GM23338 (cell line): ENCODE measurements at regions not wholly inside any gene's neighbourhood (a gene's known extent, or its start where the extent isn't known, plus 50 kb on each side); places are given as distances from the start of the nearest gene placed in this dataset.

Experiments used
- ATAC-seq: fragments of 200-7000 bp; cut with Tn5 transposase; 3 replicates; pipeline ENCODE4 v1.9.1; 2020
- DNase-seq: peaks from one replicate; pipeline ENCODE4 v3.0.0-alpha.2; 2015; ENCODE audit warnings: low spot score
- H2AFZ ChIP-seq: fragments of 200-600 bp; sonication (generic); 2 replicates; pipeline ENCODE4 v1.8.0; 2016; ENCODE audit warnings: antibody characterized with exemption, mild to moderate bottlenecking, moderate library complexity
- H3F3A ChIP-seq: fragments of 200-600 bp; sonication (generic); replicated peaks from 2 replicates; pipeline ENCODE4 v1.8.0; 2017; ENCODE audit warnings: antibody characterized with exemption, mixed run types, low read depth
- H3K27ac ChIP-seq: fragments of 200-600 bp; sonication (generic); 2 replicates; pipeline ENCODE4 v1.6.1; 2016; ENCODE audit warnings: low read depth
- H3K27me3 ChIP-seq: fragments of 200-600 bp; sonication (generic); 2 replicates; pipeline ENCODE4 v1.8.0; 2016; ENCODE audit warnings: mild to moderate bottlenecking, mixed run types, moderate library complexity; ENCODE audit not compliant: insufficient read depth
- H3K36me3 ChIP-seq: fragments of 200-600 bp; sonication (generic); 2 replicates; pipeline ENCODE4 v1.8.0; 2016; ENCODE audit warnings: mild to moderate bottlenecking; ENCODE audit not compliant: insufficient read depth
- H3K4me1 ChIP-seq: fragments of 200-600 bp; sonication (generic); 2 replicates; pipeline ENCODE4 v1.8.0; 2016; ENCODE audit warnings: mild to moderate bottlenecking, moderate library complexity; ENCODE audit not compliant: insufficient read depth
- H3K4me2 ChIP-seq: fragments of 200-600 bp; sonication (generic); 2 replicates; pipeline ENCODE4 v1.7.1; 2017; ENCODE audit warnings: mixed run types
- H3K4me3 ChIP-seq: fragments of 200-600 bp; sonication (generic); 2 replicates; pipeline ENCODE4 v1.6.1; 2016; ENCODE audit warnings: mixed run types
- H3K79me2 ChIP-seq: fragments of 200-600 bp; sonication (generic); replicated peaks from 2 replicates; pipeline ENCODE4 v1.8.0; 2017; ENCODE audit warnings: mild to moderate bottlenecking; ENCODE audit not compliant: insufficient read depth
- H3K9me2 ChIP-seq: fragments of 200-600 bp; sonication (generic); 2 replicates; pipeline ENCODE4 v1.8.0; 2017; ENCODE audit not compliant: insufficient read depth
- H4K20me1 ChIP-seq: fragments of 200-600 bp; sonication (generic); replicated peaks from 2 replicates; pipeline ENCODE4 v1.8.0; 2017; ENCODE audit warnings: mild to moderate bottlenecking; ENCODE audit not compliant: insufficient read depth
- H3K27ac Mint-ChIP-seq: 2 replicates; pipeline ENCODE4 v1.8.0; 2020; ENCODE audit warnings: inconsistent platforms, mild to moderate bottlenecking, moderate library complexity, mixed read lengths
- H3K27me3 Mint-ChIP-seq: 3 replicates; pipeline ENCODE4 v1.8.0; 2022; ENCODE audit warnings: low read depth, mild to moderate bottlenecking, moderate library complexity, mixed read lengths, inconsistent platforms; ENCODE audit not compliant: insufficient read depth, poor library complexity
- H3K36me3 Mint-ChIP-seq: 3 replicates; pipeline ENCODE4 v1.8.0; 2021; ENCODE audit warnings: low read depth, mild to moderate bottlenecking, inconsistent platforms, moderate library complexity, mixed read lengths
- H3K4me1 Mint-ChIP-seq: 3 replicates; pipeline ENCODE4 v1.8.0; 2020; ENCODE audit warnings: mild to moderate bottlenecking, inconsistent platforms, mixed read lengths
- H3K4me3 Mint-ChIP-seq: 3 replicates; pipeline ENCODE4 v1.8.0; 2021; ENCODE audit warnings: moderate library complexity, mild to moderate bottlenecking, inconsistent platforms, mixed read lengths
- H3K9me3 Mint-ChIP-seq: 3 replicates; pipeline ENCODE4 v1.8.0; 2020; ENCODE audit warnings: moderate library complexity, mild to moderate bottlenecking, inconsistent platforms, mixed read lengths
- CREB1 ChIP-seq: fragments of 250-450 bp; sonication (Bioruptor Pico); IDR thresholded peaks from 2 replicates; pipeline ENCODE4 v1.5.0; 2020; ENCODE audit warnings: low read depth, mild to moderate bottlenecking, moderate library complexity
- JUNB ChIP-seq: IDR thresholded peaks from one replicate; pipeline ENCODE4 v1.6.1; 2016; ENCODE audit warnings: antibody characterized with exemption; ENCODE audit not compliant: unreplicated experiment
- NANOG ChIP-seq: IDR thresholded peaks from 2 replicates; pipeline ENCODE4 v1.6.1; 2016; ENCODE audit warnings: antibody characterized with exemption, borderline replicate concordance
- POLR2AphosphoS5 ChIP-seq: IDR thresholded peaks from 2 replicates; pipeline ENCODE4 v1.6.1; 2016; ENCODE audit warnings: antibody characterized with exemption, low read depth
- STAT1 ChIP-seq: IDR thresholded peaks from one replicate; pipeline ENCODE4 v1.6.1; 2016; ENCODE audit warnings: antibody characterized with exemption; ENCODE audit not compliant: unreplicated experiment
- ZNF331 ChIP-seq: fragments of 250-450 bp; sonication (Bioruptor Pico); IDR thresholded peaks from 2 replicates; pipeline ENCODE4 v1.5.0; 2020; ENCODE audit warnings: low read depth, mild to moderate bottlenecking, moderate library complexity
- TF ChIP-seq, protein P1 (sequence below): IDR thresholded peaks from 2 replicates; pipeline ENCODE4 v1.6.1; 2016; ENCODE audit warnings: antibody characterized with exemption
- TF ChIP-seq, protein P2 (sequence below): IDR thresholded peaks from one replicate; pipeline ENCODE4 v1.6.1; 2018; ENCODE audit warnings: antibody characterized with exemption; ENCODE audit not compliant: unreplicated experiment

DNA sequence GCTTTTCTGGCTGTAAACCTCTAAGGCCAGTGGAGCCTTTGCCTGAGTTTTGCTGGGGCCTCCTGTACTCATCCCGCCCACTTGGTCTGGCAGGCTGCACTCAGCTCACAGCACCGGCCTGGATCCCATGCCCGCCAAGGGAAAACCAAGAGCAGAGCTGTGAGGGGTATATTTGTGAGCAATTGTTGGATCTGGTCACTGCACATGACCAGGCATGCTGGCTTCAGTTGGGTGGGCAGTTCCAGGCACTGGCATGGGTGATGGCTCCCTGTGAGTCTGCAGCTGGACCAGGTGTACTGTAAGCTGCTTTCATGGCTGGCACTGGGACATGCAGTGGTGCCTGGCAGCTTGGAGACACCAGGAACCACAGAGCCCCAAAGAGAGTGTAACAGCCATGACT, 563.1 kb upstream of the RGS18 start:
- no peak overlapping the region for H3K27ac Mint-ChIP-seq
- no peak overlapping the region for H3K4me2 ChIP-seq
- no peak overlapping the region for H2AFZ ChIP-seq
- DNase-seq = no peak
- H3K4me1 ChIP-seq = peaks cover 10% of the 10 kb centered on the region; the same call in 1 of the 2 replicates
- no peaks in the 10 kb centered on the region for H3K27me3 ChIP-seq
- no peak overlapping the region for H3K4me3 ChIP-seq
- ATAC-seq = no peak
- H3K36me3 ChIP-seq = no peaks in the 10 kb centered on the region
- no peaks in the 10 kb centered on the region for H3K79me2 ChIP-seq
- TF ChIP-seq CREB1 = no peak
- TF ChIP-seq ZNF331 = no peak
- no peaks in the 10 kb centered on the region for H3K9me3 Mint-ChIP-seq
- no peaks in the 10 kb centered on the region for H4K20me1 ChIP-seq
- H3K4me1 Mint-ChIP-seq = peaks cover 9% of the 10 kb centered on the region; the same call in 2 of the 3 replicates
- H3K4me3 Mint-ChIP-seq = no peak overlapping the region
- H3K36me3 Mint-ChIP-seq = no peaks in the 10 kb centered on the region
- no peaks in the 10 kb centered on the region for H3F3A ChIP-seq
- H3K27me3 Mint-ChIP-seq = no peaks in the 10 kb centered on the region
- no peak overlapping the region for H3K27ac ChIP-seq
- no peaks in the 10 kb centered on the region for H3K9me2 ChIP-seq

DNA sequence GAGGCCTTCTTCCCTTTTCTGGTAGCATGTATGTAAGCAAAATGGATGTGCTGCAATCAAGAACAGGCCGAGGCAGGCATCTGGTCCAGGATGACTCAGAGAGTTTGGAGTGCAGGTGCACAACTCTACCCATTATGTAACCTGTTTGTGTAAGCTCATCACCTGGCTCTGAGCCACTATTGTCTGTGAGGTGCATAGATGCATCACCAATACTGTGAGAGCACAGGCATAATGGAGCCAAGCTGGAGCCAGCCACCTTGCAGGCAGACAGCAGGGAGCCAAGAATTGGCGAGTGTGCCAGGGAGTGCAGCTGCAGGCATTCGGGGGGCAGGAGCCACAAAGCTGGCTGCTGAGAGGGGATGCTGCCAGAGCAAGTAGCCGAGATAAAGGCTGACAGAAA, 549.9 kb upstream of the RGS18 start:
- no peaks in the 10 kb centered on the region for H4K20me1 ChIP-seq
- H3K27me3 ChIP-seq = no peaks in the 10 kb centered on the region
- no peak for TF ChIP-seq JUNB
- TF ChIP-seq, protein P1, sequence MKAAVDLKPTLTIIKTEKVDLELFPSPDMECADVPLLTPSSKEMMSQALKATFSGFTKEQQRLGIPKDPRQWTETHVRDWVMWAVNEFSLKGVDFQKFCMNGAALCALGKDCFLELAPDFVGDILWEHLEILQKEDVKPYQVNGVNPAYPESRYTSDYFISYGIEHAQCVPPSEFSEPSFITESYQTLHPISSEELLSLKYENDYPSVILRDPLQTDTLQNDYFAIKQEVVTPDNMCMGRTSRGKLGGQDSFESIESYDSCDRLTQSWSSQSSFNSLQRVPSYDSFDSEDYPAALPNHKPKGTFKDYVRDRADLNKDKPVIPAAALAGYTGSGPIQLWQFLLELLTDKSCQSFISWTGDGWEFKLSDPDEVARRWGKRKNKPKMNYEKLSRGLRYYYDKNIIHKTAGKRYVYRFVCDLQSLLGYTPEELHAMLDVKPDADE = no peak
- TF ChIP-seq POLR2AphosphoS5 = no peak
- no peak for TF ChIP-seq STAT1
- TF ChIP-seq NANOG = no peak
- TF ChIP-seq CREB1 = no peak
- TF ChIP-seq, protein P2, sequence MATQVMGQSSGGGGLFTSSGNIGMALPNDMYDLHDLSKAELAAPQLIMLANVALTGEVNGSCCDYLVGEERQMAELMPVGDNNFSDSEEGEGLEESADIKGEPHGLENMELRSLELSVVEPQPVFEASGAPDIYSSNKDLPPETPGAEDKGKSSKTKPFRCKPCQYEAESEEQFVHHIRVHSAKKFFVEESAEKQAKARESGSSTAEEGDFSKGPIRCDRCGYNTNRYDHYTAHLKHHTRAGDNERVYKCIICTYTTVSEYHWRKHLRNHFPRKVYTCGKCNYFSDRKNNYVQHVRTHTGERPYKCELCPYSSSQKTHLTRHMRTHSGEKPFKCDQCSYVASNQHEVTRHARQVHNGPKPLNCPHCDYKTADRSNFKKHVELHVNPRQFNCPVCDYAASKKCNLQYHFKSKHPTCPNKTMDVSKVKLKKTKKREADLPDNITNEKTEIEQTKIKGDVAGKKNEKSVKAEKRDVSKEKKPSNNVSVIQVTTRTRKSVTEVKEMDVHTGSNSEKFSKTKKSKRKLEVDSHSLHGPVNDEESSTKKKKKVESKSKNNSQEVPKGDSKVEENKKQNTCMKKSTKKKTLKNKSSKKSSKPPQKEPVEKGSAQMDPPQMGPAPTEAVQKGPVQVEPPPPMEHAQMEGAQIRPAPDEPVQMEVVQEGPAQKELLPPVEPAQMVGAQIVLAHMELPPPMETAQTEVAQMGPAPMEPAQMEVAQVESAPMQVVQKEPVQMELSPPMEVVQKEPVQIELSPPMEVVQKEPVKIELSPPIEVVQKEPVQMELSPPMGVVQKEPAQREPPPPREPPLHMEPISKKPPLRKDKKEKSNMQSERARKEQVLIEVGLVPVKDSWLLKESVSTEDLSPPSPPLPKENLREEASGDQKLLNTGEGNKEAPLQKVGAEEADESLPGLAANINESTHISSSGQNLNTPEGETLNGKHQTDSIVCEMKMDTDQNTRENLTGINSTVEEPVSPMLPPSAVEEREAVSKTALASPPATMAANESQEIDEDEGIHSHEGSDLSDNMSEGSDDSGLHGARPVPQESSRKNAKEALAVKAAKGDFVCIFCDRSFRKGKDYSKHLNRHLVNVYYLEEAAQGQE = no peak
- peaks cover 3% of the 10 kb centered on the region for H3K27me3 Mint-ChIP-seq
- ATAC-seq (no peak), DNase-seq (peak; percentile 11)
- H3K9me3 Mint-ChIP-seq = peaks cover 4% of the 10 kb centered on the region; the same call in 2 of the 3 replicates
- no peak overlapping the region for H3K4me2 ChIP-seq
- H3K4me3 ChIP-seq = no peak overlapping the region
- no peak overlapping the region for H3K27ac Mint-ChIP-seq
- H3K27ac ChIP-seq = no peak overlapping the region
- no peaks in the 10 kb centered on the region for H3K36me3 ChIP-seq
- H3F3A ChIP-seq = no peaks in the 10 kb centered on the region
- no peak overlapping the region for H3K4me3 Mint-ChIP-seq
- H3K79me2 ChIP-seq = no peaks in the 10 kb centered on the region
- H3K36me3 Mint-ChIP-seq = peaks cover 3% of the 10 kb centered on the region; the same call in 1 of the 3 replicates
- no peaks in the 10 kb centered on the region; the same call in 1 of the 2 replicates for H3K4me1 ChIP-seq
- no peak overlapping the region for H2AFZ ChIP-seq
- no peaks in the 10 kb centered on the region for H3K9me2 ChIP-seq
- H3K4me1 Mint-ChIP-seq = peaks cover 3% of the 10 kb centered on the region
